ENCODE measurements at regions not wholly inside any gene's neighbourhood (a gene's known extent, or its start where the extent isn't known, plus 50 kb on each side); places are given as distances from the start of the nearest gene placed in this dataset.

DNA sequence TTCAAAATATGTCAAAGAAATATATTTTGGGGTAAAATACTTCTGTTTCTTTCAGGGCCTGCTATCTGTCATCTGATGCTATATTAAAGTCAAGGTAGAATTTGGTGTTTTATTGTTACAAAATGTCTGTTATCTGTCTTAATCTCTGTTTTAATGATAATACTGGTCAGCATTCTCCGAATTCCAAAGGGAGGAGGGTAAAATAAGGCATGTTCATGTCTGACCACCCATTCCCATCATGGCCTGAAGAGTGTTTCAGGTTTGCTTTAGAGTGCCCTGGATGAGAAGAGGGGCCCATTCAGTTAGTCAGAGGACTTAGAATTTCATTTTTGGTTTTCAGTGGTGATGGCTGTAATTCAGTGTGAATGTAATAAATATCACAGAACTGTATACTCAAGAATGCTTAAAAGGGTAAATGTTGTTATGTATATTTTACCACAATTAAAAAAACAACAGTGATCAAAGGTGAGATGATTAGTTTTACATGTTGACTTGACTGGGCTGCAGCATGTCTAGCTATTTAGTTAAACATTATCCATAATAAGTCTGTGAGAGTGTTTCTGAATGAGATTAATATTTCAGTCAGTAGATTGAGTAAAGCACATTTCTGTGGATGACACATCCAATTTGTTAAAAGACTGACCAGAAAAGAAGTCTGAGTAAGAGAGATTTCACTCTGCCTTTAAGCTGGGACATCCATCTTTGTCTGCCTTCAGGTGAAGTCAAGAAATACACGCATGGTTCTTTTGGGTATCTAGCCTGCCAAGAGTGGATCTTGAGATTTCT lies 467.9 kb upstream of the SYT4 start:
- H3K27me3 ChIP-seq: no peaks in the 10 kb centered on the region
- H3K27ac ChIP-seq (replicated peaks in 1 of 4): no peak overlapping the region
- TF ChIP-seq POLR2A (IDR thresholded peaks at IDR 0.05; ENCODE audit: low read depth) (no peak), EP300 (IDR thresholded peaks at IDR 0.05) (no peak), POLR2AphosphoS5 (IDR thresholded peaks at IDR 0.05) (no peak)
- TF ChIP-seq, protein P1, sequence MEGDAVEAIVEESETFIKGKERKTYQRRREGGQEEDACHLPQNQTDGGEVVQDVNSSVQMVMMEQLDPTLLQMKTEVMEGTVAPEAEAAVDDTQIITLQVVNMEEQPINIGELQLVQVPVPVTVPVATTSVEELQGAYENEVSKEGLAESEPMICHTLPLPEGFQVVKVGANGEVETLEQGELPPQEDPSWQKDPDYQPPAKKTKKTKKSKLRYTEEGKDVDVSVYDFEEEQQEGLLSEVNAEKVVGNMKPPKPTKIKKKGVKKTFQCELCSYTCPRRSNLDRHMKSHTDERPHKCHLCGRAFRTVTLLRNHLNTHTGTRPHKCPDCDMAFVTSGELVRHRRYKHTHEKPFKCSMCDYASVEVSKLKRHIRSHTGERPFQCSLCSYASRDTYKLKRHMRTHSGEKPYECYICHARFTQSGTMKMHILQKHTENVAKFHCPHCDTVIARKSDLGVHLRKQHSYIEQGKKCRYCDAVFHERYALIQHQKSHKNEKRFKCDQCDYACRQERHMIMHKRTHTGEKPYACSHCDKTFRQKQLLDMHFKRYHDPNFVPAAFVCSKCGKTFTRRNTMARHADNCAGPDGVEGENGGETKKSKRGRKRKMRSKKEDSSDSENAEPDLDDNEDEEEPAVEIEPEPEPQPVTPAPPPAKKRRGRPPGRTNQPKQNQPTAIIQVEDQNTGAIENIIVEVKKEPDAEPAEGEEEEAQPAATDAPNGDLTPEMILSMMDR (IDR thresholded peaks at IDR 0.05): no peak
- peaks cover 0 to 12% (median 6%) of the 10 kb centered on the region in 4 donors for H3K9me3 ChIP-seq
- H3K4me1 ChIP-seq: no peaks in the 10 kb centered on the region
- H3K36me3 ChIP-seq: no peaks in the 10 kb centered on the region
- H3K4me3 ChIP-seq: no peak overlapping the region
- WGBS: 94% methylated on average over 2 of the region's 2 CpGs
- DNase-seq (ENCODE audit: extremely low spot score): no peak
- intact Hi-C loops (cut with DNase I): no loop called here

DNA sequence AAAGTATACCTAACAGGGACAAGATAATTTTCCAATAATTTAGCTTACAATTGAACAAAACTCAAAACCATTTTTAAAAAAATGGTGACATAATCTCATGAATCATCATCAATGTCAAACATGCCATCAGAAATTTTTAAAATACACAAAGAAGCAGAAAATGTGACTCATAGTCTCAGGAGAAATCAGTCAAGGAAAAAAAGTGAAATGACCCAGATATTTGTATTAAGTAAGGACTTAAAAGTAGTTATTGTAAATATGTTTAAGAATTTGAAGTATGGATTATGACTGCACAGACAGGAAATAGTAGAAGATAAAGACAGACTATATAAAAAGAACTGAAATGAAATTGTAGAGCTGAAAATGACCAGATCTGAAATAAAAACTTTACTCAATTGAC lies 473.9 kb upstream of the SYT4 start:
- no peak for DNase-seq (ENCODE audit: extremely low spot score)
- Histone ChIP-seq H3K4me1 (no peaks in the 10 kb centered on the region), H3K4me3 (no peak overlapping the region), H3K27me3 (no peaks in the 10 kb centered on the region), H3K9me3 (peaks cover 0 to 19% (median 6%) of the 10 kb centered on the region in 4 donors), H3K36me3 (no peaks in the 10 kb centered on the region), H3K27ac (replicated peaks in 1 of 4) (no peak overlapping the region)
- intact Hi-C loops (cut with DNase I): no loop called here
- TF ChIP-seq EP300 (IDR thresholded peaks at IDR 0.05) (no peak), POLR2A (IDR thresholded peaks at IDR 0.05; ENCODE audit: low read depth) (no peak), POLR2AphosphoS5 (IDR thresholded peaks at IDR 0.05) (no peak)
- TF ChIP-seq, protein P1 (IDR thresholded peaks at IDR 0.05): no peak

DNA sequence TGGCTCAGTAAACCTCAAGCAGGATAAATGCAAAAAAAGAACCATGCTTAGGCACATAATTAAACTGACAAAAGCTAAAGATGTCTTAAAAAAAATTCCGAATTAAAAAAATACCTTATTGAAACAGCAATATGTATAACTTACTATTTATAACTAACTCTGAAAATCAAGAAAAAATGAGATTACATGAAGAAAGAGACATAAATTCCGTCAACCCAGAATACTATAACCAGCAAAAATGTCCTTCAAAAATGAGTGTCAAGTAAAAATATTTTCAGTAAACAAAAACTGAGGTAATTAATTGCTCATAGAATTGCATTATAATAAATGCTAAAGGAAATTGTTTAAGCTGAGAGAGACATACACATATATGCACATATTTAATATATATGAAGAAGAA lies 474.5 kb upstream of the SYT4 start:
- Histone ChIP-seq H3K27me3 (no peaks in the 10 kb centered on the region), H3K27ac (replicated peaks in 1 of 4) (no peak overlapping the region), H3K9me3 (peaks cover 0 to 19% (median 6%) of the 10 kb centered on the region in 4 donors), H3K4me3 (no peak overlapping the region), H3K4me1 (peaks cover 0 to 1% (median 0%) of the 10 kb centered on the region in 4 donors), H3K36me3 (no peaks in the 10 kb centered on the region)
- no peak for DNase-seq (ENCODE audit: extremely low spot score)
- 97% methylated on average over 2 of the region's 2 CpGs for WGBS
- TF ChIP-seq EP300 (IDR thresholded peaks at IDR 0.05) (no peak), POLR2AphosphoS5 (IDR thresholded peaks at IDR 0.05) (no peak), POLR2A (IDR thresholded peaks at IDR 0.05; ENCODE audit: low read depth) (no peak)
- TF ChIP-seq, protein P1 (IDR thresholded peaks at IDR 0.05): no peak
- intact Hi-C loops (cut with DNase I): no loop called here

DNA sequence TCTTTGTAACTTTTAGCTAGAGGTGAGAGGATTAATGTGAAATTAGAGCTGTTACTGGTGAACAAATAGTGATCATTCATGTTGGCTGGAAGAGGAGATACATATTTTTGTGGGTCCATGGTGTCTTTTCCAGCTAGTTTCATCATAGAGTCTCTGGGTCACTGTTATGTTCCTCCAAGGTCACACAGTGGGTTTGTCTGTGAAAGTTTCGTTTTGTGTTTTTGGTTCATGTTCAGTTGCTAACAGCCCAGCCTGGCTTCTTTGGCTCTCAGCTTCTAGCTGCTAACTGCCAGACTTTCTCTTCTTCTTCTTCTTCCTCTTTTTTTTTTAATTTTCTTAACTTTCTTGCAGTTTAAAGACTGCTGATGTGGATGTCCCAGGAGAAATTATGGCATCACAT lies 480.0 kb upstream of the SYT4 start:
- intact Hi-C loops (cut with DNase I): no loop called here
- TF ChIP-seq POLR2A (IDR thresholded peaks at IDR 0.05; ENCODE audit: low read depth) (no peak), POLR2AphosphoS5 (IDR thresholded peaks at IDR 0.05) (no peak), EP300 (IDR thresholded peaks at IDR 0.05) (no peak)
- TF ChIP-seq, protein P1 (IDR thresholded peaks at IDR 0.05): no peak
- H3K4me3 ChIP-seq: no peak overlapping the region
- peaks cover 0 to 4% (median 0%) of the 10 kb centered on the region in 4 donors for H3K9me3 ChIP-seq
- no peak overlapping the region for H3K27ac ChIP-seq (replicated peaks in 1 of 4)
- H3K4me1 ChIP-seq: peaks cover 0 to 4% (median 0%) of the 10 kb centered on the region in 4 donors
- WGBS: 38% methylated on average over 1 of the region's 1 CpG
- H3K27me3 ChIP-seq: no peaks in the 10 kb centered on the region
- no peaks in the 10 kb centered on the region for H3K36me3 ChIP-seq
- no peak for DNase-seq (ENCODE audit: extremely low spot score)

DNA sequence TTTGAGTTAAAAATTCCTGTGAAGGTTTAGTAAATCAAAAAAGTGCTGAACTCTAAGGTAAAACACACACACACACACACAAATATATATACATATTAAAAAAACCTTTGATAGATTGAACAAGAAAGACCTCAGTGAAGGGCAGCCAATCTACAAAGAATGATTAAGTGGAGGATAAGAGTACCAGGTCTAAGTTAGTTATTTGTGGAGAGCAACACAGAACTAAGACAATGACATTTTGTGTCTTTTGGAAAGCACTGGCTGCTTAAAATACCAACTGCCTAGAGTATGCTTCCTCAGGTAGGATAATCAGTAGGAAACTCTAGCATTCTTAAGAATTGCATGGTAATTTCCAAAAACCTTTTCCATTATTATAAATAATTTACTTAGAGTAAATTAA lies 481.4 kb upstream of the SYT4 start:
- H3K9me3 ChIP-seq: no peaks in the 10 kb centered on the region
- TF ChIP-seq, protein P1 (IDR thresholded peaks at IDR 0.05): no peak
- no peak overlapping the region for H3K27ac ChIP-seq (replicated peaks in 1 of 4)
- intact Hi-C loops (cut with DNase I): no loop called here
- H3K27me3 ChIP-seq: no peaks in the 10 kb centered on the region
- H3K4me3 ChIP-seq: no peak overlapping the region
- H3K36me3 ChIP-seq: no peaks in the 10 kb centered on the region
- H3K4me1 ChIP-seq: peaks cover 0 to 4% (median 0%) of the 10 kb centered on the region in 4 donors
- no peak for DNase-seq (ENCODE audit: extremely low spot score)
